ENCODE measurements at regions not wholly inside any gene's neighbourhood (a gene's known extent, or its start where the extent isn't known, plus 50 kb on each side); places are given as distances from the start of the nearest gene placed in this dataset.

DNA sequence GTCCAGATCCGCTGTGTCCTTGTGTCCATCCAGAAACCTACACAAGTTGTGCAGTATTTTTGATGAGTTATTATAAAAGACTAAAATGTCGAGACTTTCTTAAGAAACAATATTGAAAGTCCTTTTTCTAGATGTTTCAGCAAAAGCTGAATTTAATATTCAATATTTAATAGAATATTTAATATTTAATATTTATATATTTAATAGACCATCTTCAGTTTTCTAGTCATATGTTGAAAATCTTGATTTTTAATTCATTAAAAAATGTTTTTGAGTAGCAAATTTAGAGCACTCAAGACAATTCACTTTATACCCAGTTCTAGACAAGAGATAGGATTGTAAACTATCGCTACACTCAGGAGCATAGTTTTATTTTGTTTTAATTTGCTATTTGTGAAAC is 447.8 kb downstream of the SLITRK5 start:
- TF ChIP-seq POLR2A (IDR thresholded peaks at IDR 0.05) = no peak
- TF ChIP-seq, protein P1, sequence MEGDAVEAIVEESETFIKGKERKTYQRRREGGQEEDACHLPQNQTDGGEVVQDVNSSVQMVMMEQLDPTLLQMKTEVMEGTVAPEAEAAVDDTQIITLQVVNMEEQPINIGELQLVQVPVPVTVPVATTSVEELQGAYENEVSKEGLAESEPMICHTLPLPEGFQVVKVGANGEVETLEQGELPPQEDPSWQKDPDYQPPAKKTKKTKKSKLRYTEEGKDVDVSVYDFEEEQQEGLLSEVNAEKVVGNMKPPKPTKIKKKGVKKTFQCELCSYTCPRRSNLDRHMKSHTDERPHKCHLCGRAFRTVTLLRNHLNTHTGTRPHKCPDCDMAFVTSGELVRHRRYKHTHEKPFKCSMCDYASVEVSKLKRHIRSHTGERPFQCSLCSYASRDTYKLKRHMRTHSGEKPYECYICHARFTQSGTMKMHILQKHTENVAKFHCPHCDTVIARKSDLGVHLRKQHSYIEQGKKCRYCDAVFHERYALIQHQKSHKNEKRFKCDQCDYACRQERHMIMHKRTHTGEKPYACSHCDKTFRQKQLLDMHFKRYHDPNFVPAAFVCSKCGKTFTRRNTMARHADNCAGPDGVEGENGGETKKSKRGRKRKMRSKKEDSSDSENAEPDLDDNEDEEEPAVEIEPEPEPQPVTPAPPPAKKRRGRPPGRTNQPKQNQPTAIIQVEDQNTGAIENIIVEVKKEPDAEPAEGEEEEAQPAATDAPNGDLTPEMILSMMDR (IDR thresholded peaks at IDR 0.05) = no peak

Measured in thyroid gland (tissue), 4 donors.